ENCODE measurements at regions not wholly inside any gene's neighbourhood (a gene's known extent, or its start where the extent isn't known, plus 50 kb on each side); places are given as distances from the start of the nearest gene placed in this dataset.

DNA sequence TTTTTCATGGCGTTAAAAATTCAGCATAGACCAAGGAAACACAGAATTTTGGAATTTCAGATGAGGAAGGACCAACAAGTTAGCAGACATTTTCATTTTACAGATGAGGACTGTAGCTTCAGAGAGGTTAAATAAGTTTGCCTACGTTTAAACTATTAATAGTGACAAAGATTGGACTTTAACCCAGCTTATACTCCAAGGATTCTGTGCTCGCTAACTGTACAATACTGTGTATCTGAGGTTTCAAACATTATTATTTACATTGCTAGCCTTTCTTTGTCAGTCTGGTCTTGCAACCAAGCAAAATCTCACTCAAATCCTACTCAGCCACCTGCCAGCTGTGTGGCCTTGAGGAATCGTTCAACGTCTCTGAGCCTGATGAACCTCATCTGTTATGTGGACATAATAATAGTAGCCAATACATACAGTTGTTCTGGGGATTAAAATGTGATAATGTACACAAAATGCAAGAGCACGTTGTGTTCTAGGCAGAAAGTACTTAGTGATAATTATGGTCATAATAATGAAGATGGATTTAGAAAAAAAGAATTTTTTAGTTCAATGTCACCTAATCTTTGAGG, 462.4 kb upstream of the TRIB2 start:
- DNase-seq (ENCODE audit: low read depth), result no peak

DNA sequence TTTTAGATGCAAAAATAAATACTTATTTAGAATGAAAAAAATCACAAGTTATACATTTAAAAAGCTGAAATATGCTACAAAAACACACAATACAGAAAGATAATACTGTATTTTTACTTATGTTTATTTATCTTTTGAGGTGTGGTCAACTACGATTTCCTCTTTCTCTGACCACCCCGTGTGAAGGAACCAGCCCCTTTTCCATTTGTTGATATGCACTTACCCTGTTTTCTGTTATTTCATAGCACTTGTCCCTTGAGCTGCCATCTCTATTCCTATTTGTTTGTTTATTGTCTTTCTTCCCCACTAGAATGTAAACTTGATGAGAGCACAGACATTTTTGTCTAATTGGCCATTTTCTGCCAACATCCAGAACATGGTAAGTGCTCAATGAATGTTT, 460.5 kb upstream of the TRIB2 start:
- DNase-seq (ENCODE audit: low read depth), result no peak

DNA sequence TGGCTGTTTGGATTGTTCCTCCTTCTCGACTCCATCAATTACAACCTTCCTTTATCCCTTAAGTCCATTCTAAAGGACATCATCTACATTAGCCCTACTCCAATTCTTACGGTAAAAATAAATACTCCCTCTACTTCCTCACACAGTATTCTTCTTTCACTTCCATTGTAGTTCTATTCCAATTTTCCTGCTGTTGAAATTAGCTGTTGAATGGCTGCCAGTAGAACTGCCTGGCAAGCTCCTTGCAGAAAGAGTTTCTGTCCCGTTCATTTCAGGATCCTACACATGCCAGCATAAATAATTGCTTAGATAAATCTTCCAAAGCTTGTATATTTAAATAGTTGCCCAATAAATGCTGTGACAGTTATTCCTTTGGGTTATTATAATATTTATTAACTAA, 459.3 kb upstream of the TRIB2 start:
- no peak for DNase-seq (ENCODE audit: low read depth)

DNA sequence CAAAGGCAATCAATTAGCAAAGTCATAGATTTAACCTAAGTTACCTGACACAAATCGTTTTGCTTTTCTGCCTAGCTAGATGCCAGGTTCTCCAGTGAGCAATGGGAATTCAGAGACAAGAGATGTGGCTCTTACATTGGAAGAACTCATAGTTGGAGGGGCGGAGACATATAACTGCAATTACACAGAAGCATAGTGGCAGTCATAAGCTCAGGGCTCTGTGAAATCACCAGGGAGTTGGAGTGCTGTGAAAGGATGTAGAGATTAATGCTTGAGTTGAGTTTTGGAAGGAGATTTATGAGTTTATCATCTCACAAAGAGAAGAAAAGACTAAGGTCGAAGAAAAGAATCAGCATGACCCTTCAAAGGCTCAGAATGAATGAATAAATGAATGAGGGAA, 457.2 kb upstream of the TRIB2 start:
- no peak for DNase-seq (ENCODE audit: low read depth)

DNA sequence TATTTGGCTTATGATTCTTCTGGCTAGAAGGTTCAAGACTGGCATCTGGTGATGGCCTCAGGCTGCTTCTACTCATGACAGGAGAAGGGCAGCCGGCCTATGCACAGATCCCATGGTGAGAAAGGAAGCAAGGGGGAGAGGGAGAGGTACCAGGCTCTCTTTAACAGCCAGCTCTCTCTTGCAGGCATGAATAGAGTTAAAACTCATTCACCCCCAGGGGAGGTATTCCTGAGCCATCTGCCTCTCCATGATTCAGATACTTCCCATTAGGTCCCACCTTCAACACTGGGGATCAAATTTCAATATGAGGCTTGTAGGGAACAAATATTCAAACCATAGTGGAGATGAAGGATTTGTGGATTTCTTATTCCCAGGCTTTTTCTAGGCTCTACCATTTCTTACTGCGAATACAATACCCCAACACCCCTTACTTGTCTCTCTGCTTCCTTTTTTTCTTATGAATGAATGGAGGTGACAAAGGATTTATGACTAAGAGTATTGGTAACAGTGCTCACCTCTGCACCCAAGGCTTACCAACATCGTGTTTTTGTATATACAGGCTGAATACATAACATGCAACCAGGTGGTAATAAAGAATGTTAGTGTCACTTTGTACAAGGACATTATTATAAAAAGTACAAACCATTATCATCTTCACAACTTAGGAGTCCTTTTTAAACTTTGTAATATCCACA, 454.6 kb upstream of the TRIB2 start:
- DNase-seq (ENCODE audit: low read depth), result no peak

DNA sequence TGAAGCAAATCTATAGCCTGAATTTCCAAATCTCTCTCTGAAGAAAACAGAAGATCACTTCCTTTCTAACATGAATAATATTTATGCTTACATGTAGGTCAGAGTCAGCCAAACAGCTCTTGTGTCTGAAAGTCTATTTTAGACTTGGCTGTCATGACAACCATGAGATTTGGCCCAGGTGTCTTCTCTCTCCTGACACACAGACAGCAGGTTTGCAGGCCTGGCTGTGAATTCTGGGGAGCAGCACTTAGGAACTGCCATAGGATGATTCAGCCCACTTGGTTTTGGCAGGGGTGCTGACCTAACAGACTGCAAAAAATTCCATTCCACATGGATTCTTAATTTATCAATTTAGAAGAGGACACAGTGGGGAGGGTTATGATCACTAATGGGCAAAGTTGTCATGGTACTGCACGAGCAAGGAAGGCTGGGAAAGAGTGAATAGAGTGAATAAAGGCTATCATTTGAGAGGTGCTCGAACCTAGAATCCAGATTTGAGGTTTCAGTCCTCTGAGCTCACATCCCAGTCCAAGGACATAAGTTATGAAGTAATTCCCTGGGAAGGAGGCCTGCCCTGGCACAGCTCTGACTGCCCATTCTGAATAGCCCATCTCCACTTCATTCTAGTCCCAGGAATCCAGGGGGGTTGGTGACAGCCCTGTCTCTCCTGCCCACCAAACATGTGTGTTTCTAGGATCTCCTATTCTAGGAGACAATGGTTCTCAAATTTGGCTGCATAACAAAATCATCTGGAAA, 453.9 kb upstream of the TRIB2 start:
- no peak for DNase-seq (ENCODE audit: low read depth)

DNA sequence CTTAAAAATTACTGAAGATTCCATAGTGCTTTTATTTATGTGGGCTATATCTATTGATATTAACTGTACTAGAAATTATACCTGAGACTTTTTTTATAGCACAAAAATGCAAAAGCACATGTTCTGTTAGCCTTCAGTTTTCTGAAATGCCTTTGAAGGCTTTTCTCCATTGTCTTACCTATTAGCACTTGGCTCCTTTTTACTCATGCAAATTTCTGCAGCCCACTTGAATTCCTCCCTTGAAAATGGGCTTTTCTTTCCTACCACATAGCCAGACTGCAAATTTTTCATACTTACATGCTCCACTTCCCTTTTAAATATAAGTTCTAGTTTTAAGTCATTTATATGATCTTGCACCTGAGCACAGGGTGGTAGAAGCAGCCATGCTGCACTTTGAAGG, 453.0 kb upstream of the TRIB2 start:
- DNase-seq (ENCODE audit: low read depth), result no peak

DNA sequence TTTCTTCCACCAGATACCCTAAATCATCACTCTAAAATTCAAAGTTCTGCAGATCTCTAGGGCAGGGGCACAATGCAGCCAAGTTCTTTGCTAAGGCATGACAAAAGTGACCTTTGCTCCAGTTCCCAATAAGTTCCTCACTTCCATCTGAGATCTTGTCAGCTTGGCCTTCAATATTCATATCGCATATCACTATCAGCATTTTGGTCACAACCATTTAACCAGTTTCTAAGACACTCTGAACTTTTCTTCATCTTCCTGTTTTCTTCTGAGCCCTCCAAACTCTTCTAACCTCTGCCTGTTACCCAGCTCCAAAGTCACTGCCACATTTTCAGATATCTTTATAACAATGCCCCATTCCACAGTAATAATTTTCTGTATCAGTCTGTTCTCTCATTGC, 452.6 kb upstream of the TRIB2 start:
- no peak for DNase-seq (ENCODE audit: low read depth)

DNA sequence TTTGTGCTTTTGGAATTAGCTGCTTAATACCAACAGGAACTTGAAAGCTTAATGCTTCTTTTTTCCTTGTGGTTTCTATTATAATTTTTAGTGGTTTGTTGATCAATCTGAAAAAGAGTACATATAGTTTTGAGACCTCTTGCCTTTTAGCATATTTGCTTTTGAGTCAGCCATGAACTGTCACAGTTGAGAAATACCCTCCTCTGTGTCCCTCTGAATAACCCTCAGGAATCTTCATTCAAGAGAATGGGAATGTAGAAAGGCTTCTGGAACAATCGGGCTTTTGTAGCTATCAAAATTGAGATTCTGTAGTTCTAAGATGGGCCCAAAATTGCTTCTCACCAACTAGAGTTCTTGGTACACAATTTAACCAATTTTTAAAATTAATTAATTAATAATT, 451.1 kb upstream of the TRIB2 start:
- no peak for DNase-seq (ENCODE audit: low read depth)

DNA sequence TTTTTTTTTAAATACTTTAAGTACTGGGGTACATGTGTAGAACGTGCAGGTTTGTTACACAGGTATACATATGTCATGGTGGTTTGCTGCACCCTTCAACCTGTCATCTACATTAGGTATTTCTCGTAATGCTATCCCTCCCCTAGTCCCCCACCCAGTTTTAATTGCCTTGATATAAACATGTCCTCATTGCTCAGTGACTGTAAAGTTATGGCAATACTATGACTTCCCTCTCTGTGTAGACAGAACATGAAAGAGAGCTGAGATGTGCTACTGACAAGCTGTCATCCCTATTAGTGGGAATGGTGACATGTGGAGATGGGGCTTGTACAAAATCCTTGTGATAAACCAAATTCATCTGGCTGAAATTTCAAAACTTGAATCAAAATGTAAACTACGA, 449.7 kb upstream of the TRIB2 start:
- no peak for DNase-seq (ENCODE audit: low read depth)

DNA sequence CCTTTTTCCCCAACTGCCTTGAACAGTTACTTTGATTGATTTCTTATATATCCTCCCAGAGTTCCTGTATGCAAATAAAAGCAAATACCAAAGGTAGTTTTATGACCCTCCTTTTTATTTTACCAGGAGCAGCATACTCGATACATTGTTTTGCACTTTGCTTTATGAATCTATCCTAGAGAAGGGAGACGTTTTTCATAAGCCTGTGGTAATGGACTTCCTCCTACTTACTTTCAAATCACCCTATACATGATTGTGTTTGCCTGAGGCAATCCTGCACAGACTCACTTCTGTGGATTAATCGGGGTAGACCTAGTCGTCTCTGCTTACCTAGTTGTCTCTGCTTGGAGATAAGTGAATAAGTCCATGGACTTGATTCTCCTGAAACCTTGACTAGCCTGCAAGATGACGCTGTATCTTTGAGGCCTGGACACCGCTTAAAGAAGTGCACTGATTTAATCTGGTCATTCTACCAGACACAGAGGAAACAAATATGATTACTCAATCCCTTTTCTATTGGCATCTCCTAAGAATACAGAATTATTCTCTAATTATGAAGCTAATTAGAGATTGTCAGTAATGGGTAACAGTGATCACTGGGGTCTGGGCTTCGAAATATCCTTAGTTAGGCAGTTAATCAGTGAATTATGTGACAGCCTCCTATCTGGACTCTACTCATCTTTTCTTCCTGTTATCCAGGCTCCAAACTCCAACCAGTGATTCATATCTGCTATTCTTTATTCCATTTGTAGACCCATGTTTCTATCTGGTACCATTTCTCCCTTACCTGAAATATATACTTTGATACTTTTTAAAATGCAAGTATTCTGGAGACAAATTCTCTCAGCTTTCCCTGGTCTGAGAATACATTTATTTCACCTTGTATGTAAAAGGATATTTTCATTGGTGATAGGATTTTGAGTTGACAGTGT, 447.4 kb upstream of the TRIB2 start:
- no peak for DNase-seq (ENCODE audit: low read depth)

DNA sequence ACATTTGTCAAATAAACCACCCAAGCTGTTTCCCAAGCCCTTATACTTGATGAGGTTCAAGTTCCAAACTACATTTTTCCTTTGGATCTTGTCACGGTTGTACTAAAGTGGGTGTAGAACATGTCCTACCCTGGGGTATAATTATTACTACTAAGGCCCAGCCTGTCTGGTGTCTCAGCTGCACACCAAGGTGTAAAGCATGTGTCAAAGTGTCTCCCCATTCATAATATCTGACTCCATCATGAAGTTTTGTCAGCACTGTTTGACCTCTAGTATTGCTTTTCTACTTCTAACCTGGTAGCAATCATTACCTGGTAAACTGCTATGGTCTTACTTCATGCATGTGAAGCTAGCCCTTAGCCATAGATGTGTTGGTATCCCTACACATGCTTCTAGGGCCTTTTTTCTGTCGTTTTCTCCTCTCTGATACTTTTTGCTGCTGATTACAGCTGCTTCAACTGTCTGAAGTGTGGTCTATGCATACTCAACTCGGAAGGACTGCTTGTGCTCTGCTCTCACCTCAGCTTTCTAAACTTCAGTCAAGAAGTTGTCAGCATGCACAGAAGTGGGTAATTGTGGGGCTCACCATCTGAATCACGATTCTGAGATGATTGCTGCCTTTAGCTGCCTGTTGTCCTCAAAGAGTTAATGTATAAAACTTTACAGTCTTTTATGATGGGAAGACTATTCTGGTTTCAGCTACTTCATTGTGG, 445.7 kb upstream of the TRIB2 start:
- DNase-seq (ENCODE audit: low read depth), result no peak

DNA sequence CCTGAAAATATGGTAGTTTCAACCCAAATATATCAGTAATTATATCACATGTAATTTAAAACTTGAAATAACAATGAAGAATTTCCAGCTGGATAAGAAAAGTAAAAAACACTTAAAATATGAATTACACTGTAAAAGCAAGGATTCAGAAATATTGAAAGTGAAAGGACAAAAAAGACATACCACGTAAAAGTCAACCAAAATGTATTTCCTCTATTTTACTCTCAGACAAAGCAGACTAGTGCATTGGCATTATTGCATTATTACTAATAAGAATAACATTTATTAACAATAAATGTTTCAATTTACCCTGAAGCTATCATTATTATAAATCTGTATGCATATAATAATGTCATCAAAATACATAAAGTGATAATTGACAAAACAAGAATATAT, 445.1 kb upstream of the TRIB2 start:
- no peak for DNase-seq (ENCODE audit: low read depth)

DNA sequence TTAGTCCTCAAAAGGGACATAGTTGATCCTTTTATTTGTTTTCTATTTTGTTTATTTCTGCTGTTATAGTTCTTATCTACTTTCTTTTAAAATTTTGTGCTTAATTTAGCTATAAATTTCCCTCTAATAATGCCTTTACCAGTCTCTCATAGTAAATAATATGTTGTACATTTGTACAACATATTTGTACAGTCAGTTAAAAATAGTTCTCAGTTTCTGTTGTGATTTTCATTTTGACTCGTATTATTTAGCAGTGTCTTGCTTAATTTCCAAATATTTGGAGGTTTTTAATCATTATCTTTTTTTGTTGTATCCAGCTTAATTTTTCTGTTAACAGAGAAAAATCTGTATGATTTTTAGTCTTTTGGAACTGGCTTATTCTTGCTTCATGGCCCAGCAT, 443.6 kb upstream of the TRIB2 start:
- DNase-seq (ENCODE audit: low read depth), result no peak

DNA sequence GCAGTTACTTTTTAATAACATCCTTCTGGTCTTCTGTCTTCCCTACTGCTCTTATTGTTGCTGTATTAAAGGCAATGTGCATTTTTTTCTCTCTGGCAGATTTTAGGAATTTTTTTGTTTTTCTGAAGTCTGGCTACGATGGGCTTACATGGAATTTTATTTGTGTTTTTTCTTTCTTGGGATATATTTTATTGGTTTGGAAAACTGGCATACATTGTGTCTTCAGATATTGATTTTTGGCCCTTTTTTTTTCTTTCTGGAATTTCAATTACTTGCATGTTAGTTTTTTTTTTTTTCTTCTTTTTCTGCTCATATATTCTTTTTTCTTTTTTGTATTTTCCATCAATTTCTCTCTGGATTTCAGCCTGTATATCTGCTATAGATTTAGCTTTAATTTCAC, 442.1 kb upstream of the TRIB2 start:
- DNase-seq (ENCODE audit: low read depth), result no peak

DNA sequence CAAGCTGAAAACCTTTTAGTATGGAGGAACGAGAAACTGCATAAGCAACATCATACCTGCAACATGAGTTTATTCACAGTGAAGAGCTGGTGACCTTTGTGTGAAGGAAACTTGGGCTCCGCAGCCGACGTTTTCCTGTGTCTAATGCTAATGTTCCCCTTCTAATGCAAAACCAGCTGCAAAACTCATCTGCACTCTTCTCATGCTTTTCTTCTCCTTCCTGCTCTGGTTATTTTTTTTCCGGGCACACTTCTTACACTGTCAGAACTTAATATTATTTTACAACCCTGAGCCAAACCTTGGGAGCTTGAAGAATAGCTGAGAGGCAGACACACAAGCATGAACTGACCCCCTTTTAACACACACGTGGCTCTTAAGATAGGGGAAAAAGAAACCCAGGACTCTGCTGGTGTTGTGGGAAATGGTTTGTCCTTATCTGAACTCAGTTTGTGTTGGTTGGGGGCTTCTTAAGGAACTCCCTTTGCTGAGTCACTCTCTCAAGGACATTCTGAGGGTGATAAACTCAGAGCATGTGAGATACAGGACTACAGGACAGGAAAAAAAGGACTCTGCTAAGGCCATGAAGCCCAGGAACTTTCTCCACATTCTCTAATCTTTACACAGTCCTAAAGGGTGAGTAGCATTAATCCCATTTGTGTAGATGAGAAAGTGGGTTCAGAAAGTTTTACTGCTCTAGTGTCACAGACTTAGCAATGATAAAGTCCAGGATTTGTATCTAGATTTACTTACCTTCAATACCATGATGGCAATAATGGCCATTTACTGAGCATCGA, 439.3 kb upstream of the TRIB2 start:
- no peak for DNase-seq (ENCODE audit: low read depth)

DNA sequence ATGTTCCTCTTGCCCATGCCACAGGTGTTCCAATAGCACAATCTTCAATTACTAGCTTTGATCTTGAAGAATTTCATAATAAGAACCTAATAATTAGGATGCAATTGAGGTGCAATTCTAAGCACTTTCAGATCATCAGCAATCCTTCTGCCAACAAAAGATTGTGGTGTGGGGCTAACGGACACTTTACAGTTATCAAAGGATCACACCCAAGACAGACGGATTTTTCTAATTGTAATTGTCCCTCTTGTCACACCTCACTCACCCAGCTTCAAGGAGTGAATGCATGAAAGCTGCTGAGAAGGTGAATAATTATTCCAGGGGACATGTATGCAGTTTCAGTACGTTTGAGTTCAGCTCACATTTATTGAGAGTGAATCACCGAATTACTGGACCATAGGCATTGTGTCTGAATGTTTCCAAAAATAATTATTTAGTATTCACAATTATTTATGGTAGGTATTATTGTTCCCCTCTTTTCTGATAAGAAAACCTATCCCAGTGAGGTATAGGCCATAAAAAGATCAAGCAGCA, 438.5 kb upstream of the TRIB2 start:
- no peak for DNase-seq (ENCODE audit: low read depth)

DNA sequence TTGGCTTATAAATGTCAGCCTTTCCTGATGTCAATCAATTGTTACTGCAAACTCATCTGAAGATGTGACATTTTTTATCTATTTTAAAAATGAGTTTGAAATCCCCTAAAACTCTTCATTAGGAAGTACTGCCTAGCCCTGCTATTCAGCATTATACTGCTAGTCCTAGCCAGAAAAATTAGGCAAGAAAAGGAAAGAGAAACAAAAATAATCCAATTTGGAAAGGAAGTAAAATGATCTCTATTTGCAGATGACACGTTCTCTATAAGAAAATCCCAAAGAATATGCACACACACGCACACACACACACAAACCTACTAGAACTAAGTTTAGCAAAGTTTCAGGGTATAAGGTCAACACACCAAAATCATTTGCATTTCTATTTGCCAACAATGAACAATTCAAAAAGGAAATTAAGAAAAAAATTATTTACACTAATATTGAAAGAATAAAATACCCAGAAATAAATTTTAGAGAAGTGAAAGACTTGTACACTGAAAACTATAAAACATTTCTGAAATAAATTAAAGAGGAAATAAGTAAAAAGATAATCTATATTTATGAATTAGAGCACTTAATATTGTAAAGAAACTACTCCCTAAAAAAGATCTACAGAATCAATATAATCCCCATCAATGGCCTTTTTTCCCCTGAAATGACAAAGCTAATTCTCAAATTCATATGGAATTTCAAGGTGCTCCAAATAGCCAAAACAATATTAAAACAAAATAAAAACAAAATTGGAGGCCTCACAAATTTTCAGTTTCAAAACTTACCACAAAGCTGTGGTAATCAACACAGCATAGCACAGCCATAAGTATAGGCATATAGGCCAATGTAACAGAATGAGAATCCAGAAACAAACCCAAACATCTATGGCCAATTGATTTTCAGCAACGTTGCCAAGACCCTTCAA, 433.7 kb upstream of the TRIB2 start:
- no peak for DNase-seq (ENCODE audit: low read depth)

DNA sequence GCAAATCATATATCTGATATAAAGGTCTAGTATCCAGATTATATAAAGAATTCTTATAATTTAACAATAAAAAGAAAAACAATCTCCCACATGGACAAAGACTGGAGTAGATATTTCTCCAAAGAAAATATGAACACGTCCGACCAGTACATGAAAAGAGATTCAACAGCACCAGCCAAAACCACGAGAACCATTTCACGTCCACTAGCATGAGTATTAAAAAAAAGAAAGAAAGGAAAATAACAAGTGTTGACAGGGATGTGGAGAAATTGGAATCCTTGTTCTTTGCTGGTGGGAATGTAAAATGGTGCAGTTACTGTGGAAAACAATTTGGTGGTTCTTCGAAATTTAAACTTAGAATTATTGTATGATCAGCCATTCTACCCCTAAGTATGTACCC, 432.7 kb upstream of the TRIB2 start:
- DNase-seq (ENCODE audit: low read depth), result no peak

DNA sequence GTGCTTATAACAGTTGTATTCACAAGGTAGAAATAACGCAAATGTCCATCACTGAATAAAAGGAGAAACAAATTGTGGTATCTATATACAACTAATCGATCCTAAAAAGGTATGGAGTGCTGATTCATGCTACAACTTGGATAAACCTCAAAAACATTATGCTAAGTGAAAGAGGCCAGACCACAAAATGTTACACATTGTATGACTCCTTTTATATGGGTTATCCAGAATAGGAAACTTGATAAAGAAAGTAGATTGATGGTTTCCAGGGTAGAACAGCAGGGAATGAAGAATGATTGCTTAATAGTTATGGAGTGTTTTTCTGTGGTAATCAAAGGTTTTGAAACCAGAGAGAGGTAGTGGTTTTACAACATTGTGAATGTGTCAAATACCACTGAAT, 432.2 kb upstream of the TRIB2 start:
- no peak for DNase-seq (ENCODE audit: low read depth)
